Dermis blood vessel endothelial cell (primary cell): ENCODE measurements at regions not wholly inside any gene's neighbourhood (a gene's known extent, or its start where the extent isn't known, plus 50 kb on each side); places are given as distances from the start of the nearest gene placed in this dataset.

Source experiments
- DNase-seq: peaks from one replicate; pipeline ENCODE4 v3.0.0; 2010

- DNase-seq, result peak; percentile 9
Observed at GRCh38 chr2:136168720-136169119, 50.8 kb upstream of the CXCR4 start.

GRCh38 chr2:136167721-136168475 is 49.9 kb upstream of the CXCR4 start:
- no peak for DNase-seq
